ENCODE measurements at regions not wholly inside any gene's neighbourhood (a gene's known extent, or its start where the extent isn't known, plus 50 kb on each side); places are given as distances from the start of the nearest gene placed in this dataset.

DNA sequence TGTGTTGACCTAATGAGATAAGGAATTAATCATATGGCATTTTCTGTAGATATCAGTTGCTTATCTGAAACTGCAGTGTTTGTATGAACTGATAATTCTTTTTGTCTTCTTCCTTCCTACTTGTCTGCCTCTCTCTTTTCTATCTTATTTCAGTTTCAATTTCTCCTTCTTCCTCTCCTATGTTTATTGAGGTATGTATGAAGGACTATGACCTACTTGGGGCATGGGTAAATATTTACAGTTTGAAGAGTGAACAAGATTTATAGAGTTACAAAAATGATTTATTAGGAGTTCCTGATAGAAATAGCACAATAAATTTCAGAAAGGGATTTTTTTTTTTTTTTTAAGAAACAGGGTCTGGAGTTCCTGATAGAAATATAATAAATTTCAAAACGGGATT is 88.7 kb upstream of the MUCL1 start:
- CTCF ChIA-PET = interaction anchor here (0.7 kb wide), 1 partner anchor 199 kb away, joined by 3 read pairs; no protein-coding TSS in a partner anchor

DNA sequence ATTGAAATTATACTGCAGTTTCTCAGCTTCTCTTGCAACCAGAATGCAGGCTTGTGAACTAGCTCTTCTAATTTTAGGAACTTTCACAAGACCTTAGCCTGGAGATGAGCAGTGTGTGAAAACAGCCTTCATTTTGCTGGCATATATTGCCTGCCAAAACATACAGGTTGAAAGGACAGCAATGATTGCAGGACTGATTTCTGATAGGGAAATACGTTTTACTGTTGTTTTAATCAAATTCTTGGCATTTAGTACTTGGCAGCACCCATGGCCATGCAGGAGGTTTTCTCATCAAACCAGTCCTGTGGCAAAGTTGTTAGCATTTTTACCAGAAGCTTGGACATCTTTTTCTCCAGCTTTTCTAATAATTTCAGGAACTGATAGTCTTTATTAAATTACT is 91.9 kb upstream of the MUCL1 start:
- Histone ChIP-seq H3K27me3 (replicated peaks; ENCODE audit: control insufficient read depth, insufficient read depth, low read length) (no peaks in the 10 kb centered on the region), H3K4me3 (ENCODE audit: low read depth, low read length) (no peak overlapping the region), H3K4me1 (peaks cover 8% of the 10 kb centered on the region), H3K9me3 (no peaks in the 10 kb centered on the region), H3K36me3 (ENCODE audit: control insufficient read depth, insufficient read depth, low read length) (no peaks in the 10 kb centered on the region)
- H3K27me3 Mint-ChIP-seq (ENCODE audit: insufficient read depth, unreplicated experiment) = no peaks in the 10 kb centered on the region
- no peak overlapping the region for H3K4me3 Mint-ChIP-seq (ENCODE audit: unreplicated experiment)
- BruUV-seq (replicated peaks) = no TSS peak
- DNase-seq = no peak
- CTCF ChIA-PET = no interaction called here
- no peak overlapping the region for H3K27ac Mint-ChIP-seq (ENCODE audit: unreplicated experiment)
- TF ChIP-seq, protein P1, sequence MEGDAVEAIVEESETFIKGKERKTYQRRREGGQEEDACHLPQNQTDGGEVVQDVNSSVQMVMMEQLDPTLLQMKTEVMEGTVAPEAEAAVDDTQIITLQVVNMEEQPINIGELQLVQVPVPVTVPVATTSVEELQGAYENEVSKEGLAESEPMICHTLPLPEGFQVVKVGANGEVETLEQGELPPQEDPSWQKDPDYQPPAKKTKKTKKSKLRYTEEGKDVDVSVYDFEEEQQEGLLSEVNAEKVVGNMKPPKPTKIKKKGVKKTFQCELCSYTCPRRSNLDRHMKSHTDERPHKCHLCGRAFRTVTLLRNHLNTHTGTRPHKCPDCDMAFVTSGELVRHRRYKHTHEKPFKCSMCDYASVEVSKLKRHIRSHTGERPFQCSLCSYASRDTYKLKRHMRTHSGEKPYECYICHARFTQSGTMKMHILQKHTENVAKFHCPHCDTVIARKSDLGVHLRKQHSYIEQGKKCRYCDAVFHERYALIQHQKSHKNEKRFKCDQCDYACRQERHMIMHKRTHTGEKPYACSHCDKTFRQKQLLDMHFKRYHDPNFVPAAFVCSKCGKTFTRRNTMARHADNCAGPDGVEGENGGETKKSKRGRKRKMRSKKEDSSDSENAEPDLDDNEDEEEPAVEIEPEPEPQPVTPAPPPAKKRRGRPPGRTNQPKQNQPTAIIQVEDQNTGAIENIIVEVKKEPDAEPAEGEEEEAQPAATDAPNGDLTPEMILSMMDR (IDR thresholded peaks at IDR 0.05; ENCODE audit: insufficient read depth in 1 of 2, low read depth in 1 of 2, low read length in 1 of 2, severe bottlenecking in 1 of 2, unreplicated experiment in 1 of 2) = no peak
- POLR2A ChIA-PET = no interaction called here
- no peaks in the 10 kb centered on the region for H3K4me1 Mint-ChIP-seq (ENCODE audit: low read depth, unreplicated experiment)
- intact Hi-C loops (cut with micrococcal nuclease; ENCODE audit: unreplicated experiment) = no loop called here
- H3K9me3 Mint-ChIP-seq (ENCODE audit: unreplicated experiment) = no peaks in the 10 kb centered on the region
- no peaks in the 10 kb centered on the region for H3K36me3 Mint-ChIP-seq (ENCODE audit: insufficient read depth, unreplicated experiment)

More for the DNA sequence above, 88.7 kb upstream of the MUCL1 start:
- BruUV-seq (replicated peaks) = no TSS peak
- no peaks in the 10 kb centered on the region for H3K36me3 Mint-ChIP-seq (ENCODE audit: insufficient read depth, unreplicated experiment)
- Histone ChIP-seq H3K4me1 (peaks cover 8% of the 10 kb centered on the region), H3K27me3 (replicated peaks; ENCODE audit: control insufficient read depth, insufficient read depth, low read length) (no peaks in the 10 kb centered on the region), H3K4me3 (ENCODE audit: low read depth, low read length) (no peak overlapping the region), H3K36me3 (ENCODE audit: control insufficient read depth, insufficient read depth, low read length) (no peaks in the 10 kb centered on the region), H3K9me3 (no peaks in the 10 kb centered on the region)
- no peak overlapping the region for H3K4me3 Mint-ChIP-seq (ENCODE audit: unreplicated experiment)
- TF ChIP-seq, protein P1 (IDR thresholded peaks at IDR 0.05; ENCODE audit: insufficient read depth in 1 of 2, low read depth in 1 of 2, low read length in 1 of 2, severe bottlenecking in 1 of 2, unreplicated experiment in 1 of 2) = no peak
- POLR2A ChIA-PET = no interaction called here
- no peaks in the 10 kb centered on the region for H3K4me1 Mint-ChIP-seq (ENCODE audit: low read depth, unreplicated experiment)
- intact Hi-C loops (cut with micrococcal nuclease; ENCODE audit: unreplicated experiment) = no loop called here
- H3K9me3 Mint-ChIP-seq (ENCODE audit: unreplicated experiment) = no peaks in the 10 kb centered on the region
- DNase-seq = no peak
- peaks cover 6% of the 10 kb centered on the region for H3K27me3 Mint-ChIP-seq (ENCODE audit: insufficient read depth, unreplicated experiment)
- no peak overlapping the region for H3K27ac Mint-ChIP-seq (ENCODE audit: unreplicated experiment)

DNA sequence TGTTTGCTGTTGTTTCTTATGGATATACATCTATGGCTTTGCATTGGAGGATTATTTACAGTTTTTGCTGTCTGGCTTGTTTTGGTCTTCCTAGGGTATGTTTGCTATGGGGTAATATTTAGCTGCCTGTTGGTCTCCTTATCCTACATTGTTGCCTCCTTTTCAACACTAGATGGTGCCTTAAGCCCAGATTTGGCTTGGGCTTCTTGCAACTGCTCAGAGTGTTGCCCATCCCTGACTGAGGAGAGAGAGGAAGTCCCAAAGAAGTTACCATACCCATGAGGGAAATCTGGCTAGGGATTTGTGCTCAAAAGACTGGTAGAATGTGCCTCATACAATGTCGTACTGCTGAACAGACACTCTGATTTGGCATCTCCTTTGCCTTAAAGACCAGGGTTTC is 94.6 kb upstream of the MUCL1 start:
- no peaks in the 10 kb centered on the region for H3K9me3 Mint-ChIP-seq (ENCODE audit: unreplicated experiment)
- TF ChIP-seq, protein P1 (IDR thresholded peaks at IDR 0.05; ENCODE audit: insufficient read depth in 1 of 2, low read depth in 1 of 2, low read length in 1 of 2, severe bottlenecking in 1 of 2, unreplicated experiment in 1 of 2) = peak; percentile 23 to 64
- H3K27me3 Mint-ChIP-seq (ENCODE audit: insufficient read depth, unreplicated experiment) = peaks cover 5% of the 10 kb centered on the region
- no peaks in the 10 kb centered on the region for H3K9me3 ChIP-seq
- H3K4me3 ChIP-seq (ENCODE audit: low read depth, low read length) = no peak overlapping the region
- intact Hi-C loops (cut with micrococcal nuclease; ENCODE audit: unreplicated experiment) = loop anchor here (1.0 kb wide), 1 partner anchor 199 kb away; no protein-coding TSS in a partner anchor
- H3K4me3 Mint-ChIP-seq (ENCODE audit: unreplicated experiment) = no peak overlapping the region
- no TSS peak for BruUV-seq (replicated peaks)
- no peaks in the 10 kb centered on the region for H3K36me3 ChIP-seq (ENCODE audit: control insufficient read depth, insufficient read depth, low read length)
- ChIA-PET CTCF (interaction anchor here (0.8 to 1.5 kb wide), 4 partner anchors 58 to 309 kb away, joined by 5 to 7 read pairs (median 6); no protein-coding TSS in a partner anchor), POLR2A (no interaction called here)
- no peaks in the 10 kb centered on the region for H3K36me3 Mint-ChIP-seq (ENCODE audit: insufficient read depth, unreplicated experiment)
- peak; percentile 46 to 49 for DNase-seq
- H3K27me3 ChIP-seq (replicated peaks; ENCODE audit: control insufficient read depth, insufficient read depth, low read length) = no peaks in the 10 kb centered on the region
- no peak overlapping the region for H3K27ac Mint-ChIP-seq (ENCODE audit: unreplicated experiment)
- H3K4me1 ChIP-seq = no peaks in the 10 kb centered on the region
- H3K4me1 Mint-ChIP-seq (ENCODE audit: low read depth, unreplicated experiment) = no peaks in the 10 kb centered on the region

All from Caco-2 (cell line).